ENCODE measurements at regions not wholly inside any gene's neighbourhood (a gene's known extent, or its start where the extent isn't known, plus 50 kb on each side); places are given as distances from the start of the nearest gene placed in this dataset.

GRCh38 chr20:57874141-57874540 lies 164.3 kb upstream of the PMEPA1 start:
- no peak overlapping the region for H3K4me3 Mint-ChIP-seq
- H3K4me1 Mint-ChIP-seq, result peaks cover 7% of the 10 kb centered on the region
- no peaks in the 10 kb centered on the region for H3K9me3 Mint-ChIP-seq
- TF ChIP-seq CTCF (conservative IDR thresholded peaks at IDR 0.05), result no peak
- no peak overlapping the region for H3K27ac ChIP-seq (ENCODE audit: low read depth, low read length)
- H3K36me3 Mint-ChIP-seq (ENCODE audit: low read depth), result no peaks in the 10 kb centered on the region
- no peak for DNase-seq
- H3K9ac ChIP-seq (ENCODE audit: extremely low read depth, low read length, poor library complexity, severe bottlenecking), result no peak overlapping the region
- no peak overlapping the region for H3K4me3 ChIP-seq (ENCODE audit: low read length)
- H3K4me1 ChIP-seq (ENCODE audit: control insufficient read depth, insufficient read depth, low read length), result no peaks in the 10 kb centered on the region
- peaks cover 7% of the 10 kb centered on the region for H3K27me3 Mint-ChIP-seq (ENCODE audit: insufficient read depth)
- H3K27me3 ChIP-seq (ENCODE audit: control insufficient read depth, insufficient read depth, low read length, poor library complexity, severe bottlenecking), result no peaks in the 10 kb centered on the region
- H3K36me3 ChIP-seq (ENCODE audit: control insufficient read depth, insufficient read depth, low read length), result no peaks in the 10 kb centered on the region
- no peak overlapping the region for H3K27ac Mint-ChIP-seq
- no peaks in the 10 kb centered on the region for H3K9me3 ChIP-seq (ENCODE audit: control insufficient read depth, low read length)
- 93 to 94% methylated on average over 5 to 7 of the region's 7 CpGs for WGBS, 2 experiments (ENCODE audit: insufficient coverage in 1 of 2, insufficient read length in 1 of 2)

GRCh38 chr20:57872816-57873409 lies 163.1 kb upstream of the PMEPA1 start:
- 92 to 96% methylated on average over 2 to 4 of the region's 4 CpGs for WGBS, 2 experiments (ENCODE audit: insufficient coverage in 1 of 2, insufficient read length in 1 of 2)
- no peak for TF ChIP-seq CTCF (conservative IDR thresholded peaks at IDR 0.05)
- Mint-ChIP-seq H3K9me3 (no peaks in the 10 kb centered on the region), H3K27me3 (ENCODE audit: insufficient read depth) (peaks cover 3% of the 10 kb centered on the region), H3K36me3 (ENCODE audit: low read depth) (no peaks in the 10 kb centered on the region), H3K4me3 (no peak overlapping the region), H3K27ac (no peak overlapping the region), H3K4me1 (peaks cover 7% of the 10 kb centered on the region)
- Histone ChIP-seq H3K9me3 (ENCODE audit: control insufficient read depth, low read length) (no peaks in the 10 kb centered on the region), H3K9ac (ENCODE audit: extremely low read depth, low read length, poor library complexity, severe bottlenecking) (no peak overlapping the region), H3K4me1 (ENCODE audit: control insufficient read depth, insufficient read depth, low read length) (no peaks in the 10 kb centered on the region), H3K36me3 (ENCODE audit: control insufficient read depth, insufficient read depth, low read length) (no peaks in the 10 kb centered on the region), H3K27ac (ENCODE audit: low read depth, low read length) (no peak overlapping the region), H3K27me3 (ENCODE audit: control insufficient read depth, insufficient read depth, low read length, poor library complexity, severe bottlenecking) (no peaks in the 10 kb centered on the region), H3K4me3 (ENCODE audit: low read length) (no peak overlapping the region)
- no peak for DNase-seq

GRCh38 chr20:57871237-57871632 lies 161.4 kb upstream of the PMEPA1 start:
- H3K36me3 Mint-ChIP-seq (ENCODE audit: low read depth), result no peaks in the 10 kb centered on the region
- Histone ChIP-seq H3K4me3 (ENCODE audit: low read length) (no peak overlapping the region), H3K27ac (ENCODE audit: low read depth, low read length) (no peak overlapping the region), H3K4me1 (ENCODE audit: control insufficient read depth, insufficient read depth, low read length) (no peaks in the 10 kb centered on the region), H3K9ac (ENCODE audit: extremely low read depth, low read length, poor library complexity, severe bottlenecking) (no peak overlapping the region), H3K36me3 (ENCODE audit: control insufficient read depth, insufficient read depth, low read length) (no peaks in the 10 kb centered on the region), H3K9me3 (ENCODE audit: control insufficient read depth, low read length) (no peaks in the 10 kb centered on the region), H3K27me3 (ENCODE audit: control insufficient read depth, insufficient read depth, low read length, poor library complexity, severe bottlenecking) (no peaks in the 10 kb centered on the region)
- DNase-seq, result no peak
- peaks cover 8% of the 10 kb centered on the region for H3K4me1 Mint-ChIP-seq
- no peaks in the 10 kb centered on the region for H3K9me3 Mint-ChIP-seq
- H3K4me3 Mint-ChIP-seq, result no peak overlapping the region
- WGBS, 2 experiments (ENCODE audit: insufficient coverage in 1 of 2, insufficient read length in 1 of 2), result 81 to 85% methylated on average over 8 to 12 of the region's 12 CpGs
- peaks cover 3% of the 10 kb centered on the region for H3K27me3 Mint-ChIP-seq (ENCODE audit: insufficient read depth)
- no peak for TF ChIP-seq CTCF (conservative IDR thresholded peaks at IDR 0.05)
- no peak overlapping the region for H3K27ac Mint-ChIP-seq

All from endodermal cell (in vitro differentiated cells).